ENCODE measurements at regions not wholly inside any gene's neighbourhood (a gene's known extent, or its start where the extent isn't known, plus 50 kb on each side); places are given as distances from the start of the nearest gene placed in this dataset.

DNA sequence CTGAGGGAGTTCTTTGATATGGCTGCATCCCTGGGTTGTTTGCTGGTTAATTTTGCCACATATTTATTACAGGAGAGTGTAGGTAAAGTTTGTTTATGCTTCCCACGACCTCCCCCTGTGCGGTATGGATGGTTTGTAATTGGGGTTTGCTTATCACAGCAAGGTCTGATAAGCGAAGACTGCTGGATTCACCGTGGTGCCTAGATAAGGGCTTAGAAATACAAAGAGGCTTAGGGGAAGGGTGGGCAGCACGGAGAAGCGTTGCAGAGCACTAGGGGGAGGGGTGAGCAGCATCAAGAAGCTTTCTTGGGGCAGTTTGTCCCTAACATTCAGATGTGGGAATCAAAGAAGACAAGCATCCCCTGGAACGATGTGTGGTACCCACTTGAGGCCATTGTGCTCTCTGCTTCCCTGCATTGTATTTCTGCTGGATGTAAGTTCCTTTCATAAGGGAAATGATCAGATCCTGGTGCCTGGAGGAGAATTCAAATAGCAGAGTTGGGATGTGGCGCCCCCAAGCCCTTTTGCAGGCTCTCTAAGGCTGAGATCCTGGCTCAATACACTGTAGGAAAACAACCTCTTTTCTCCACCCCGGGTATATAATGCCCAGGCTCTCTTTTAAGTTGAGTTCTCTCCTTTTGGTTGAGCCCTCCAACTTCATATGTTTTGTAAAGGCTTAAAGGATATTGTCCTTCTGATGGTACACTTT, 598.1 kb upstream of the ADGRL4 start:
- no peak for DNase-seq (ENCODE audit: low spot score)
- 52% methylated on average over 9 of the region's 9 CpGs for WGBS
- intact Hi-C loops (cut with DNase I), result no loop called here
- no peak overlapping the region for H3K27ac ChIP-seq
- TF ChIP-seq, protein P1, sequence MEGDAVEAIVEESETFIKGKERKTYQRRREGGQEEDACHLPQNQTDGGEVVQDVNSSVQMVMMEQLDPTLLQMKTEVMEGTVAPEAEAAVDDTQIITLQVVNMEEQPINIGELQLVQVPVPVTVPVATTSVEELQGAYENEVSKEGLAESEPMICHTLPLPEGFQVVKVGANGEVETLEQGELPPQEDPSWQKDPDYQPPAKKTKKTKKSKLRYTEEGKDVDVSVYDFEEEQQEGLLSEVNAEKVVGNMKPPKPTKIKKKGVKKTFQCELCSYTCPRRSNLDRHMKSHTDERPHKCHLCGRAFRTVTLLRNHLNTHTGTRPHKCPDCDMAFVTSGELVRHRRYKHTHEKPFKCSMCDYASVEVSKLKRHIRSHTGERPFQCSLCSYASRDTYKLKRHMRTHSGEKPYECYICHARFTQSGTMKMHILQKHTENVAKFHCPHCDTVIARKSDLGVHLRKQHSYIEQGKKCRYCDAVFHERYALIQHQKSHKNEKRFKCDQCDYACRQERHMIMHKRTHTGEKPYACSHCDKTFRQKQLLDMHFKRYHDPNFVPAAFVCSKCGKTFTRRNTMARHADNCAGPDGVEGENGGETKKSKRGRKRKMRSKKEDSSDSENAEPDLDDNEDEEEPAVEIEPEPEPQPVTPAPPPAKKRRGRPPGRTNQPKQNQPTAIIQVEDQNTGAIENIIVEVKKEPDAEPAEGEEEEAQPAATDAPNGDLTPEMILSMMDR (IDR thresholded peaks at IDR 0.05), result no peak
- TF ChIP-seq POLR2AphosphoS5 (IDR thresholded peaks at IDR 0.05), result no peak
- TF ChIP-seq POLR2A (IDR thresholded peaks at IDR 0.05), result no peak
- no peak overlapping the region for H3K4me3 ChIP-seq
- H3K9me3 ChIP-seq, result no peaks in the 10 kb centered on the region
- no peaks in the 10 kb centered on the region for H3K4me1 ChIP-seq (replicated peaks)
- H3K36me3 ChIP-seq, result no peaks in the 10 kb centered on the region
- no peaks in the 10 kb centered on the region for H3K27me3 ChIP-seq (replicated peaks; ENCODE audit: insufficient read depth)

DNA sequence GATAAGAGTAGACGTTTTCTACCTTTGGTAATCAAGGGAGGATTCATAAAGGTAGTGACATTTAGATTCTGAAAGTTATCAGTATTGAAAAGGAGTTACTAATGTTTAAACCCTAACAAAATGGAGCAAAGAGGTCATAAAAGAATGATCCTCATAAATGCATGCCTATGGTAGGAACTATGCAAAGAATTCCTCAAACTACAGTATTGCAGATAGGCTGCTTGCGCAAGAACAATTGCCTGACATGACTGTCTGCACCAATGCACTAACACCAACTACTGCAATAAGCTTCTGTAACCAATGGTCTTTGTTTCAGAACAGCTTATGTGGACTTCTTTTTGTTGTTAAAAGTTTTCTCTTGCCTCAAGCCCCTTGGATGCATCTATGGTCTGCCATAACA, 597.3 kb upstream of the ADGRL4 start:
- intact Hi-C loops (cut with DNase I), result no loop called here
- Histone ChIP-seq H3K27me3 (replicated peaks; ENCODE audit: insufficient read depth) (no peaks in the 10 kb centered on the region), H3K4me1 (replicated peaks) (no peaks in the 10 kb centered on the region), H3K27ac (no peak overlapping the region), H3K4me3 (no peak overlapping the region), H3K9me3 (no peaks in the 10 kb centered on the region), H3K36me3 (no peaks in the 10 kb centered on the region)
- TF ChIP-seq POLR2A (IDR thresholded peaks at IDR 0.05) (no peak), POLR2AphosphoS5 (IDR thresholded peaks at IDR 0.05) (no peak)
- TF ChIP-seq, protein P1 (IDR thresholded peaks at IDR 0.05), result no peak
- 60% methylated on average over 2 of the region's 2 CpGs for WGBS
- DNase-seq (ENCODE audit: low spot score), result no peak

DNA sequence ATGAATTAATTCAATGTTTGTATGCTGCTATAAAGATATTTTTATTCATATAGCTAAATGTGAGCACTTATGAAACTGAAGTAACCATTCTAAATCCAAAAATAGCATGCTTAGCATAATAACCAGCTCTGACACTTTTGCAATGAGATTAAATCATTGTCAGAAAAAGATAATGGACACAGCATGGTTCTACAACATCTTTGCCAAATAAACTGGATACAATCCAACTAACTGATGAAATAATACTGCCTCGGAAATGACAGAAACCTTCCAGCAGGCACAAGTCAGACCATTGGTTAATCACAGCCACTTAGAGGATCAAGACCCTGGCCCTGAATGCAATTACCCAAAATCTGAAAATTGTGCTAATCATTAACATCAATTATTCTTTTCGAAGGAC, 592.7 kb upstream of the ADGRL4 start:
- intact Hi-C loops (cut with DNase I), result no loop called here
- DNase-seq (ENCODE audit: low spot score), result no peak
- no peaks in the 10 kb centered on the region for H3K27me3 ChIP-seq (replicated peaks; ENCODE audit: insufficient read depth)
- WGBS, result 66% methylated on average over 2 of the region's 2 CpGs
- H3K4me1 ChIP-seq (replicated peaks), result no peaks in the 10 kb centered on the region
- H3K4me3 ChIP-seq, result no peak overlapping the region
- no peaks in the 10 kb centered on the region for H3K36me3 ChIP-seq
- H3K27ac ChIP-seq, result no peak overlapping the region
- TF ChIP-seq POLR2A (IDR thresholded peaks at IDR 0.05) (no peak), POLR2AphosphoS5 (IDR thresholded peaks at IDR 0.05) (no peak)
- TF ChIP-seq, protein P1 (IDR thresholded peaks at IDR 0.05), result no peak
- H3K9me3 ChIP-seq, result no peaks in the 10 kb centered on the region

DNA sequence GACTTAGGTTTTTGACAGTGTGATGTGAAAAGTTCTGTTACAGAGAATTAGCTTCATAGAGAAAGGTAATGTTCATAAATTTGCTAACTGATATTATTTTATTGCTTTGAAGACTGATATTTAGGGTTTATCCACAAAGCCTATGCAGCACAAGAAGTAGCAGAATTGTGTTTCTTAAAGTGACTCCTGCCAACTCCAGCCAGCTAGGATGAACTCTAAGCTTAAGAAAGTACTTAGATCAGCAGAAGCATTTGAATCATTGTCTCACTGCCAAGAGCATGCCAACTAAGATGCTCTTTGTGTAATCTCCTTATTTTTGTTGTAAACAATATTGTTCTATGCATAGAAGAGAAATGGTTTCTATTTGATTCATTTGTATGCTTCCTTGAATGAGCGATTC, 589.4 kb upstream of the ADGRL4 start:
- no peak for TF ChIP-seq POLR2AphosphoS5 (IDR thresholded peaks at IDR 0.05)
- TF ChIP-seq, protein P1 (IDR thresholded peaks at IDR 0.05), result no peak
- TF ChIP-seq POLR2A (IDR thresholded peaks at IDR 0.05), result no peak
- H3K9me3 ChIP-seq, result no peaks in the 10 kb centered on the region
- H3K27me3 ChIP-seq (replicated peaks; ENCODE audit: insufficient read depth), result no peaks in the 10 kb centered on the region
- intact Hi-C loops (cut with DNase I), result no loop called here
- H3K4me3 ChIP-seq, result no peak overlapping the region
- no peak for DNase-seq (ENCODE audit: low spot score)
- WGBS, result 96% methylated on average over 1 of the region's 1 CpG
- no peaks in the 10 kb centered on the region for H3K4me1 ChIP-seq (replicated peaks)
- no peak overlapping the region for H3K27ac ChIP-seq
- no peaks in the 10 kb centered on the region for H3K36me3 ChIP-seq

DNA sequence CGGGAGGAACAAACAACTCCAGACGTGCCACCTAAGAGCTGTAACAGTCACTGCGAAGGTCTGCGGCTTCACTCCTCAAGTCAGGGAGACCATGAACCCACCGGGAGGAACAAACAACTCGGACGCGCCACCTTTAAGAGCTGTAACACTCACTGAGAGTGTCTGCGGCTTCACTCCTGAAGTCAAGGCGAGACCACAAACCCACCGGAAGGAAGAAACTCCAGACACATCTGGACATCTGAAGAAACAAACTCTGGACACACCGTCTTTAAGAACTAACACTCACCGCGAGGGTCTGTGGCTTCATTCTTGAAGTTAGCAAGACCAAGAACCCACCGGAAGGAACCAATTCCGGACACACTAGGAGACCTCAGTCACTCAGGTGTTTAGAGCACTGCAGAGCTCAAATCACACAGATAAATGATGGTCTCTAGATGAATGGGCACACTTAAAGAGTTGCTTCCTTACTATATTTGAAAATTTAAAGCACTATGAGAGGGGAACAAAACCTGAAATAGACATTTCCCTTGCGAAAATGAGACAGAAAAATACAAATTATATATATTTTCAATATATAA, 587.7 kb upstream of the ADGRL4 start:
- no peak for DNase-seq (ENCODE audit: low spot score)
- H3K36me3 ChIP-seq, result no peaks in the 10 kb centered on the region
- H3K4me1 ChIP-seq (replicated peaks), result no peaks in the 10 kb centered on the region
- WGBS, result 95% methylated on average over 17 of the region's 17 CpGs
- TF ChIP-seq POLR2A (IDR thresholded peaks at IDR 0.05) (no peak), POLR2AphosphoS5 (IDR thresholded peaks at IDR 0.05) (no peak)
- TF ChIP-seq, protein P1 (IDR thresholded peaks at IDR 0.05), result no peak
- no peaks in the 10 kb centered on the region for H3K9me3 ChIP-seq
- intact Hi-C loops (cut with DNase I), result no loop called here
- no peak overlapping the region for H3K4me3 ChIP-seq
- no peaks in the 10 kb centered on the region for H3K27me3 ChIP-seq (replicated peaks; ENCODE audit: insufficient read depth)
- no peak overlapping the region for H3K27ac ChIP-seq

All from prostate gland (tissue), 2 donors.